HG03432 (cell line): ENCODE measurements at regions not wholly inside any gene's neighbourhood (a gene's known extent, or its start where the extent isn't known, plus 50 kb on each side); places are given as distances from the start of the nearest gene placed in this dataset.
"Not testable (repeated sequence)": the region's sequence is repeated elsewhere in the genome, so short reads cannot be mapped to it uniquely, and the experiment has no call there.

ENCODE experiments used
- ATAC-seq: cut with Tn5 transposase; IDR thresholded peaks from one replicate; pipeline ENCODE4 v1.9.1; 2021; ENCODE audit warnings: mild to moderate bottlenecking, moderate library complexity; ENCODE audit not compliant: unreplicated experiment

GRCh38 chr4:184335520-184335919 lies 117.8 kb upstream of the ENPP6 start:
- ATAC-seq: no peak

DNA sequence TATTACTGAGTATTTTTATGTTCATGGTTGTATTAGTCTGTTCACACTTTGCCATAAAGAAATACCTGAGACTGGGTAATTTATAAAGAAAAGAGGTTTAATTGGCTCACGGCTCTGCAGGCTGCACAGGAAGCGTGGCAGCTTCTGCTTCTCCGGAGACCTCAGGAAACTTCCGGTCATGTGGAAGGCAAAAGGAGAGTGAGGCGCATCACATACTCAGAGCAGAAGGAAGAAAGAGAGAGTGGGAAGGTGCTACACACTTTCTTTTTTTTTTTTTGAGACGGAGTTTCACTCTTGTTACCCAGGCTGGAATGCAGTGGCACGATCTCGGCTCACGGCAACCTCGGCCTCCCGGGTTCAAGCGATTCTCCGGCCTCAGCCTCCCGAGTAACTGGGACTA lies 115.8 kb upstream of the ENPP6 start:
- ATAC-seq: not testable (repeated sequence)

GRCh38 chr4:184331268-184331995 lies 113.8 kb upstream of the ENPP6 start:
- ATAC-seq: no peak

- not testable (repeated sequence) for ATAC-seq
Observed at GRCh38 chr4:184330517-184331094, 112.9 kb upstream of the ENPP6 start.

- peak; percentile 62 for ATAC-seq
Observed at GRCh38 chr4:184329659-184330400, 112.2 kb upstream of the ENPP6 start.

GRCh38 chr4:184329235-184329634 lies 111.6 kb upstream of the ENPP6 start:
- no peak for ATAC-seq

- ATAC-seq: peak; percentile 83
Observed at GRCh38 chr4:184328022-184328736, 110.5 kb upstream of the ENPP6 start.

DNA sequence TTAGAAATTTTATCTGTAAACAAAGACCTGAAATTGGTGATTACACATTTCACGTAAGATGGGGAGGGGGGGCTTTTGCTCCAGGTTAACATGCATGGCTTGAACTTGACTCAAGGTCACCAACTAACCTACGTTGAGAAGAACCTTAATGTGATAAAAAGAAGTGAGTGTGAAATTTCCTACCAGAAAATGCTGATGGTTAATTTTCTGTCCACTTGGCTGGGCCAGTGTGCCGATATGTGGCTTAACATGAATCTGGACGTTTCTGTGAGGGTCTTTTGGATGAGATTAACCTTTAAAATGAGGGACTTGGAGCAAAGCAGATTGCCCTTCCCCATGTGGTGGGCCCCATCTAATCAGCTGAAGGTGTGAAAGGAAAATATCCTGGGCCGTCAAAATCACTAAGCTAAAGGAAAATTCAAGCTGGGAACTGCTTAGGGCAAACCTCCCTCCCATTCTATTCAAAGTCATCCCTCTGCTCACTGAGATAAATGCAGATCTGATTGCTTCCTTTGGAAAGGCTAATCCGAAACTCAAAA lies 107.3 kb upstream of the ENPP6 start:
- no peak for ATAC-seq

DNA sequence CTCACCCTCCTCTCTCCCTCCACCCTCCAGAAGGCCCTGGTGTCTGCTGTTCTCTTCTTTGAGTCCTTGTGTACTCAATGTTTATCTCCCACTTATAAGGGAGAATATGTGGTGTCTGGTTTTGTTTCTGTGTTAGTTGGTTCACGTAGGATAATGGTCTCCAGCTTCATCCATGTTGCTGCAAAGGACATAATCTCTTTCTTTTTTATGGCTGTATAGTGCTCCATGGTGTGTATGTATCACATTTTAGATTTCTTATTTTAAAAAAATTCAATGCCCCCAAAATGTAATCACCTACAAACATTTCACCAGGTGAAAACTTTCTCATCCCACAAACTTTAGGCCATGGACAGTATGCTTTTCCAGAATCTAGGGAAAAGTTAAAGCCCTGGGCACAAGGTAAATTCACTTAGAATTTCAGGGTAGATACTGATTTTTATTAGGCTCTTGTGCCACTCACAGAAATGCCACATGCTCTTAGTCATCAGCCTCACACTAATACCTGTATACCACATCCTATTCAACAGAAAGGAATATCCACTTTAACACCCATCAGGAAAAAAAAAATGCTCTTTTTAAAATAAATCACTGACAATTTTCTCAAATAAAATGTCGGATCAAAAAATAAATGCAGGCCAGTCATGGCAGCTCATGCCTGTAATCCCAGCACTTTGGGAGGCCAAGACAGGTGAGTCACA lies 104.8 kb upstream of the ENPP6 start:
- no peak for ATAC-seq

DNA sequence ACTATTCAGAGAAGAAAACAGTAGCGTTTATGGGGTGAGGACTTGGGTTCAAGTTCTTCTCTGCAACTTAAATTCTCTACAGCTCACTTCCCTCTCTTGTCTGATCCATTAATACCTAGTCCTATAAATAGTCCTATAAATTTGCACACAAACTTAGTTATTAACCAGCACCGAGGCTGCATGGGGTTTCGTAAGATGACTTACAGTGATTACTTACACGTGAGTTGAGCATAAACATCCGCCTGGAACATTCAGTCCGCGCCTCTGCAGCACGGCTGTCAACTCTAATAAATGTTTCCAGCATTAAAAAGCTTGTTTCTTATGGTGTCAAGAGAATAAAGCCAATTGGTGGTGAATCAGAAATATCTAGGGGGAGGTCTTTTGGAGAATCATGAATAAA lies 103.0 kb upstream of the ENPP6 start:
- ATAC-seq: no peak

- peak; percentile 1 for ATAC-seq
Observed at GRCh38 chr4:184318852-184319251, 101.2 kb upstream of the ENPP6 start.

DNA sequence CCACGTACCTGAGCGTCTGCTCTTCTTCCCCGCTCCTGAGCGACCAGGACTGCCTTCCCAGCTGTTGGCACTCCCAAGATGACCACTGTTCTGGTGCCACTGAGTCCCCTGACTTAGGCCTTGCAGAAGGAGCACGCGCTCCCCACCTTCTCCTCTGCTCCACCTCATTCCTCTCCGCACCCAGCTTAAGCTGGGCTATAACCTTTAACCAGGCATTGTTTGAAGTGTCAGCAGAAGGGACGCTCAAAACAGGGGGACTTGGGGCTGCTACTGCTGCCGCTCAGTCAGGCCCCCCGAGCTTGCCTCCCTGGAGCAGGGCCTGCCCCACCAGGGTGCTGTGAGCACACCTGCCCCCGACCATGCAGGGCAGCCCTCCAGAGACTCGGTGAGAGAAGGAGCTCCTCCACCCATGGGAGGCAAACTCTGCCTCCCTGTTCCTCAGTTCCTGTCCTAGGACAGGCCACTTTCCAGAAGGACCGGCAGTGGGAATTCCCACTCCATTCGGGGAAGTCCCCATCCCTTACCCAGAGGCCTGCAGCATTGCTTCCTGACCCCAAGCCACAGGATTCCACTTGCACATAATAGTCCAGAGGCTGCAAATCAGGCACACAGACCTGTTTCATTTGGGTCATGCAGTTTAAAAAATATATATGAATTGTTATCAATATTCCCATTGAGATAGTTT lies 99.7 kb upstream of the ENPP6 start:
- ATAC-seq: no peak

DNA sequence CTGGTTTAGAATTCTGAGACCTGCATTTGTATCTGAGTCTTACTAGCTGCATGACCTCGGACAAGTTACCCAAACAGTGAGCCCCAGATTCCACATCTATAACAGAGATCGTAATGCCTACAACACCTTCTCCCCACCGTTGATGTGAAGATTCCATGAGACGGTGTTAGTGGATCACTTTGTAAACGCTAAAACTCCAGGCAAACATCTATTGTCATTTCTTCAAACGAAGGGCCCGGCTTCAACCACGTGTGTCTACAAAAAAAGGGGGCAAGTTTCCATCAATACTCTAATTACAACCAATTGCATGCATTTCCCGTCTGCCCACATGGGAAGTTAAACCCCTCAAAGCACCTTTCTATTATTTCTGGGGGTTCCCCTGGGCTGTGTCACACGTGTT lies 99.1 kb upstream of the ENPP6 start:
- ATAC-seq: no peak

GRCh38 chr4:184315675-184316359 lies 98.1 kb upstream of the ENPP6 start:
- no peak for ATAC-seq

DNA sequence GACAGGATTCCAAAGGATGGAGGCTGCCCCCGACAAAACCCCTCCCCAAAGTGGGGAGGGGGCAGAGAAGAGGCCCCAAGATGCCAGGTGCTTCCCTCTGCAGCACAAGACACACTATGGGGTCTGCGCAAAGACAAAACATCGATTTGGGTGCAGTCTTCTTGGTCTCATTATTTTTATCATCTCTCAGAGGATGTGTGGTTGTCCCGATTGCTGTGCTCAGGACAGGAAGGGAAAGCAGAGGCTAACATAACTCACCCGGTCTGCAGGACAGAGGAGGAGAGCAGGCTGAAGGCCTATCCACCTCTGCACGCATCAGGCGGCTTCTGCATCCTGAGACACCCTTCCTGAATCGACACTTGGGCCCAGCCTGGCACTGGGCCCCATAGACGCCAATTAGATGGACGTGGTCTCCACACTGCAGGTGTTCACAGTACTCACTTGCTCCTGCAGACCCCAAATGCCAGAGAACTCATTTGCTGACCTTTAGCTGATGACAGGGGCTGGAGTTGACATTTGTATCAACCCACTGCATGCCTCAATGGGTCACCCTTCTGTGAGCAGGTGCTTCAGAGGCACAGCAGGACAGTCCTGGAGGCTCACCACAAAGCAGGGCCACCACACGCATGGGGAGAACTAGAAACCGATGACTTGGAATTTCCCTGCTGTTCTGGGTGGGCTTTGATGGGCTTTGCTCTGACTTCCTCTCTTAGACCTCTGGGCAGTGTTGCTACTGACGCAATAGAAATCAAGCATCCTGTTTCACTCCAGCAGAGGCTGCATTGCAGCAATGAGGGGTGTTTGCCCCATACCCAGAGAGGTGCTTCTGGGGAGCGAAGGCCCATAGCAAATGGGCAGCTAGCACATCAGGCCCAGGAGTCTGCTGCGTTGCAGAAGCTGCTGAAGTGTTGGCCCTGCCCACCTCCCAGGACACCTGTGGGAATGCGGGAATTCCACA lies 96.3 kb upstream of the ENPP6 start:
- peak; percentile 76 for ATAC-seq

- ATAC-seq: no peak
Observed at GRCh38 chr4:184313058-184313581, 95.4 kb upstream of the ENPP6 start.

DNA sequence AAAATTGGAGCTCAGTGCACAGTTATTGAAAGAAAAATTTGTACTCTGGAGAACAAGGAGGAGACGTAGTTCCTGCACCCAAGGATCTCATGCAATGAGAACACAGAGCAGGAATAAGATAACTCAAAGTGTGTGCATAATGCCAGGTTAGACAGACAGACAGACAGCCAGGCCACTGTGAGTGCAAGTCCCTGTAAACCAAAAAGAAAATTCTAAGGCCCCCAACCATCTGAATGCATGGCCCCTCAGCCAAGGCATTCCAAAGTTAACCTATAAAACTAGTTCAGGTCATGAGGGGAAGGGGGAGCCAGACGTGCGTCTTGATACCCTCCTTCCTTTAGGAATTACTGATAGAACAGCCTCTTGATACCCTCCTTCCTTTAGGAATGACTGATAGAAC lies 94.5 kb upstream of the ENPP6 start:
- ATAC-seq: no peak
